Type B pancreatic cell (in vitro differentiated cells): ENCODE measurements at regions not wholly inside any gene's neighbourhood (a gene's known extent, or its start where the extent isn't known, plus 50 kb on each side); places are given as distances from the start of the nearest gene placed in this dataset.

Experiments used
- DNase-seq: peaks from one replicate; pipeline ENCODE4 v3.0.0; 2021; ENCODE audit warnings: mixed read lengths; ENCODE audit not compliant: unreplicated experiment; ENCODE audit errors: extremely low spot score
- H3K27ac Mint-ChIP-seq: 2 replicates; pipeline ENCODE4 v1.8.0; 2021; ENCODE audit warnings: mild to moderate bottlenecking, mixed read lengths
- H3K27me3 Mint-ChIP-seq: 2 replicates; pipeline ENCODE4 v1.8.0; 2021; ENCODE audit warnings: mixed read lengths
- H3K36me3 Mint-ChIP-seq: 2 replicates; pipeline ENCODE4 v1.8.0; 2021; ENCODE audit warnings: mixed read lengths
- H3K4me1 Mint-ChIP-seq: one replicate; pipeline ENCODE4 v1.8.0; 2021; ENCODE audit warnings: mixed read lengths; ENCODE audit not compliant: unreplicated experiment
- H3K4me3 Mint-ChIP-seq: 2 replicates; pipeline ENCODE4 v1.8.0; 2021; ENCODE audit warnings: mild to moderate bottlenecking, mixed read lengths
- H3K9me3 Mint-ChIP-seq: 2 replicates; pipeline ENCODE4 v1.8.0; 2021; ENCODE audit warnings: mixed read lengths
- CTCF ChIP-seq: fragments of 200-600 bp; sonication (generic); conservative IDR thresholded peaks from 2 replicates; pipeline ENCODE4 v1.5.0; 2021; ENCODE audit warnings: antibody characterized with exemption, mild to moderate bottlenecking

GRCh38 chr18:25831301-25831701 lies 259.1 kb downstream of the SS18 start:
- TF ChIP-seq CTCF = no peak
- peaks cover 32% of the 10 kb centered on the region for H3K4me1 Mint-ChIP-seq
- no peak overlapping the region for H3K4me3 Mint-ChIP-seq
- H3K27ac Mint-ChIP-seq = no peak overlapping the region
- DNase-seq = no peak
- H3K36me3 Mint-ChIP-seq = no peaks in the 10 kb centered on the region
- no peaks in the 10 kb centered on the region for H3K9me3 Mint-ChIP-seq
- H3K27me3 Mint-ChIP-seq = peaks cover 3% of the 10 kb centered on the region

GRCh38 chr18:25830787-25831186 lies 259.6 kb downstream of the SS18 start:
- no peaks in the 10 kb centered on the region for H3K36me3 Mint-ChIP-seq
- H3K27ac Mint-ChIP-seq = no peak overlapping the region
- peaks cover 37% of the 10 kb centered on the region for H3K4me1 Mint-ChIP-seq
- no peak overlapping the region for H3K4me3 Mint-ChIP-seq
- H3K27me3 Mint-ChIP-seq = peaks cover 3% of the 10 kb centered on the region
- no peaks in the 10 kb centered on the region for H3K9me3 Mint-ChIP-seq
- DNase-seq = no peak
- TF ChIP-seq CTCF = no peak

GRCh38 chr18:25827961-25828561 lies 262.4 kb downstream of the SS18 start:
- H3K4me1 Mint-ChIP-seq = peaks cover 52% of the 10 kb centered on the region
- no peak overlapping the region for H3K27ac Mint-ChIP-seq
- H3K27me3 Mint-ChIP-seq = peaks cover 3% of the 10 kb centered on the region
- DNase-seq = no peak
- no peak for TF ChIP-seq CTCF
- peak overlapping the region; percentile 57 for H3K4me3 Mint-ChIP-seq
- H3K9me3 Mint-ChIP-seq = no peaks in the 10 kb centered on the region
- no peaks in the 10 kb centered on the region for H3K36me3 Mint-ChIP-seq

GRCh38 chr18:25827228-25827627 lies 263.2 kb downstream of the SS18 start:
- no peaks in the 10 kb centered on the region for H3K36me3 Mint-ChIP-seq
- no peak overlapping the region for H3K4me3 Mint-ChIP-seq
- peaks cover 52% of the 10 kb centered on the region for H3K4me1 Mint-ChIP-seq
- DNase-seq = no peak
- H3K27ac Mint-ChIP-seq = no peak overlapping the region
- no peaks in the 10 kb centered on the region for H3K27me3 Mint-ChIP-seq
- H3K9me3 Mint-ChIP-seq = no peaks in the 10 kb centered on the region
- no peak for TF ChIP-seq CTCF

GRCh38 chr18:25826823-25827222 lies 263.6 kb downstream of the SS18 start:
- TF ChIP-seq CTCF = no peak
- H3K4me3 Mint-ChIP-seq = no peak overlapping the region
- no peaks in the 10 kb centered on the region for H3K36me3 Mint-ChIP-seq
- H3K27me3 Mint-ChIP-seq = no peaks in the 10 kb centered on the region
- H3K9me3 Mint-ChIP-seq = no peaks in the 10 kb centered on the region
- no peak for DNase-seq
- H3K4me1 Mint-ChIP-seq = peaks cover 52% of the 10 kb centered on the region
- H3K27ac Mint-ChIP-seq = no peak overlapping the region
